NCI-H1417 treated with DMSO at 0.1 percent for 48 hours (cell line): ENCODE measurements at regions not wholly inside any gene's neighbourhood (a gene's known extent, or its start where the extent isn't known, plus 50 kb on each side); places are given as distances from the start of the nearest gene placed in this dataset.
"Not testable (repeated sequence)": the region's sequence is repeated elsewhere in the genome, so short reads cannot be mapped to it uniquely, and the experiment has no call there.

Source experiments
- DNase-seq: peaks from one replicate; lab custom pipeline; 2025; lab: John Stamatoyannopoulos, UW

DNA sequence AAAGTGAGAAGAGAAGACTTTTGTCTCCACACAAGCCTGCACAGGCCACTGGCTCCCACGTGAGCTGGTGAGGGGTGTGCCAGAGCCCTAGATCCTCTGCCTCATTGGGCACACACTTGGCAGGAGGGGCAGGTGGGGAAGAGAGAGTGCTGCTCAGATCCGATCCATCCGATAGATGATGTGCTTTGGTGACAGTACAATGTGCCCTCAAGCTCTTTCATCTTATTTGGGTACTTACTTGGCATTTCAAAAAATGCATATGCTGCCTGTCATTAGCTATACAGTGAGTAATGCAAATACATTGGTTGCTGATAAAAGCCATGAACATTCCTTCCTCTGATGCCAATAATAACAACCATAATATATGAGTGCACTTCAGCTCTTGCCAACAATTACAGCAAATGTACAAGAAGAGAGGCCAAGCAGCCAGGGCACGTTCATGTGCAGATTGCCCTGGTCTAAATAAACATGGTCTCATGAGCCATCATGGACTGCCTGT is 255.3 kb downstream of the VAPA start:
- no peak for DNase-seq

DNA sequence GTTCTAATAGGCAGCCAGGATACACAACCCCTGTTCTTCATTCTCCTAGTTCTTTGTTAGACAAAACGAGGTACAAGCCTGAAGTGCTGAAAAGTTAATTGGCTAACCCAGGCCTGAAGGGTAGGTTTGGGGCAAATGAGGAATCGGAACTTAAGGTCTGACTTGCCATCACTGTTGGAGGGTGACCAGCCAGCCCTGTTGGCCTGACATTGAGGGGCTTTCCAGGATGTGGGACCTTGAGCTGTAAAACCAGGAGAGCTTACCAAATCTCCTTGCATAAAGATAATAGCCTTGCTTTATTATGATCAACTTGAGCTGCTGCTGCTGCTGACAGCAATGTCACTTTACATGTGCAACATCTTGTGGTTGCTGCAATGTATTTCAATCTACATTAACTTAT is 256.0 kb downstream of the VAPA start:
- no peak for DNase-seq

- no peak for DNase-seq
These were observed 256.6 kb downstream of the VAPA start for GRCh38 chr18:10170375-10170774.

DNA sequence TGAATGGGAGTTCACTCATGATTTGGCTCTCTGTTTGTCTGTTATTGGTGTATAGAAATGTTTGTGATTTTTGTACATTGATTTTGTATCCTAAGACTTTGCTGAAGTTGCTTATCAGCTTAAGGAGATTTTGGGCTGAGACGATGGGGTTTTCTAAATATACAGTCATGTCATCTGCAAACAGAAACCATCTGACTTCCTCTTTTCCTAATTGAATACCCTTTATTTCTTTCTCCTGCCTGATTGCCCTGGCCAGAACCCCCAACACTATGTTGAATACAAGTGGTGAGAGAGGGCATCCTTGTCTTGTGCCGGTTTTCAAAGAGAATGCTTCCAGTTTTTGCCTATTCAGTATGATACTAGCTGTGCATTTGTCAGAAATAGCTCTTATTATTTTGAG is 261.5 kb downstream of the VAPA start:
- DNase-seq = not testable (repeated sequence)

DNA sequence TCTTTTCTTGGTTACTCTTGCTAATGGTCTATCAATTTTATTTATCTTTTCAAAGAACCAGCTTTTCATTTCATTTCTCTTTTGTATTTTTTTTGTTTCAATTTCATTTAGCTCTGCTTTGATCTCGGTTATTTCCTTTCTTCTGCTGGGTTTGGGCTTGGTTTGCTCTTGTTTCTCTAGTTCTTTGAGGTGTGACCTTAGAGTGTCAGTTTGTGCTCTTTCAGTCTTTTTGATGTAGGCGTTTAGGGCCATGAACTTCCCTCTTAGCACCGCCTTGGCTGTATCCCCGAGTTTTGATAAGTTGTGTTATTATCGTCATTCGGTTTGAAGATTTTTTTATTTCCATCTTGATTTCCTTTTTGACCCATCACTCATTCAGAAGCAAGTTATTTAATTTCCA is 265.5 kb downstream of the VAPA start:
- not testable (repeated sequence) for DNase-seq

DNA sequence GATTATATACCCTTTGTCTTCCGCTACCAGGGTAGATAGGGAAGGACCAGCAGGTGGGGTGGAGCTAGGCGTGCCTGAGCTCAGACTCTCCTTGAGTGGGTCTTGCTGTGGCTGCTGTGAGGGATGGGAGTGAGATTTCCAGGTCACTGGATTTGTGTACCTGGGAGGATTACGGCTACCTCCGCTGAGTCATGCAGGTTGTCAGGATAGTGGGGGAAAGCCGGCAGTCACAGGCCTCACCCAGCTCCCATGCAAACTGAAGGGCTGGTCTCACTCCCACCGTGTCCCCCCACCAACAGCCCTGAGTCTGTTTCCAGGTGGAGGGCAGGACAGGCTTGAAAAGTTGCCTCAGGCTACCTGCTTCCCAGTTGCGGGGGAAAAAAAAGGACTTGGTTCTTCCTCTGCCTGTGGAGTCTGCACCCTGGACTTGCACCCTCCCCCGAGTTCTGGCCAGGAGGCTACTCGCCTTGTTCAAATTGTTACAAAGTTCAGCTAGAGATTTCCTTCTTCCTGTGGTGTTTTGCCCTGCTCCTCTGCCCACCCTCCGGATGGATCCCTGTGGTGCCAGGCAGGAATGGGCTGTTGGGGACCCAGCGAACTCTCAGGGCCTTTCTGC is 268.3 kb downstream of the VAPA start:
- no peak for DNase-seq

DNA sequence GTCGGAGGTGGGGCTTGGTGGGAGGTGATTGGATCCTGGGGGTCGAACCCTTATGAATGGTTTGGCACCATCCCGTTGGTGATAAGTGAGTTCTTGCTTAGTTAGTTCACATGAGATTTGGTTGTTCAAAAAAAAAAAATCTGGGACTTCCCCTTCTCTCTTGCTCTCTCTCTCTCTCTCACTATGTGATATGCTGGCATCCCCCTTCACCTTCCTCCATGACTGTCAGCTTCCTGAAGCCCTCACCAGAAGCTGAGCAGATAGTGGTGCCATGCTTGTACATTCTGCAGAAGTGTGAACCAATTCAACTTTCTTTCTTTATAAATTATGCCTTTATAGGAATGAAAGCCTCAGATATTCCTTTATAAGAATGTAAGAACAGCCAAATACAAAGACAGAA is 269.7 kb upstream of the APCDD1 start:
- no peak for DNase-seq

GRCh38 chr18:10188971-10189810 is 265.2 kb upstream of the APCDD1 start:
- no peak for DNase-seq

- DNase-seq = no peak
These were observed 263.9 kb upstream of the APCDD1 start for GRCh38 chr18:10190564-10190963.

DNA sequence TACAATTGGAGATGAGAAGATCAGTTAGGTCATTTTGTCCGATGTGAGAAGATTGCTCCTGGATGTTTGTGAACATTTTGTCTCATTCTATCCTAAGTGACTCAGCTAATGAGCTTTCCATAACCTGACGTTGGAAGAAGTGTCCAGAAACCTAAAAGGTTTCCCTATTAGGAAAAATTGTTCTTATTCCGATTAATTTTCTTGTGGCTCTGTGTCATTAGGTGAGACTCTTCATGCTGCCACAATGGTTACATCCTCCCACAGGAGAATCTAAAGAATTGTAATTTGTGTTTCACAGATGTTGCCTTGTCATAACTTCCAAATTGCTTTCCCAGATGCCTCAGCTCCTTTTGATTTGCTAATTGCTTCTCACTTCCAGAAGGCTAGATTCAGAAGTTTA is 261.0 kb upstream of the APCDD1 start:
- DNase-seq = no peak

GRCh38 chr18:10194592-10194991 is 259.8 kb upstream of the APCDD1 start:
- DNase-seq = no peak

- no peak for DNase-seq
These were observed 258.9 kb upstream of the APCDD1 start for GRCh38 chr18:10195529-10195928.

DNA sequence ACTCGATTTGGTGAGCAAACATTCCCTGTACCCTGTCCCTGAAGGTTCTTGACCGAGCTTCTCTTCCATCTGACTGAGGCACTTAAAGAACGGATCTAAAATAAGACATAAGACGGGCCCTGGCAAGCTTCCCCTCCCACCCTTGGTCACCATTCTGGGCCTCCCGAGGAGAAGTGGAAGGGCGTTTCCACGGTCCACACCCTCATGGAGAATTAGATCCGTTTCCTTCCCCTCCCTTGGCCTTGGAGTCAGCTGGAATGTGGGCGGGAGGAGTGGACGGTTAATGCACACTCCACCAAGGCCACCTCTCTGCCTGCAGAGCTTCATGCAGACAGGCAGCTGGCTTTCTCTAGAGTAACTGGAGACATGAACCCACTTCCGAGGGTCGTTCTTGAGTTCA is 257.3 kb upstream of the APCDD1 start:
- DNase-seq = no peak

GRCh38 chr18:10201226-10201625 is 253.2 kb upstream of the APCDD1 start:
- no peak for DNase-seq

DNA sequence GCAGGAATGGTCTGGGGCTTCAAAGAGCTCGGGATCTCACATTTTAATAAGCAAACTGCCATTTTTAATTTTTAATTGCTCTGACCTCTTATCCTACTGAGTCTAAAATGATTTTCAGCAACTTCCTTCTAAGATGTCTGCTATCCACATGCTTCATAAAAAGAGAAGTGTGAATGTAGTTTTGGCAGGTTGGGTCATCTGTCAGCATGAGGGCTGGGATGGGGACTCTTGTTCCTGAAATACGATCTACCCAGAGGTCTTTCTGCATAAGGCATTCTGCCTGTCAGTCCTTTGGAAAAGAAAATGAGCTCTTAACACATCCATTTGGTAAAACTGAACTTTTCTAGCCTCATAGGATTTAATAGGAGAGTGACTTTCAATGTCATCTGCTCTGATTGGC is 252.8 kb upstream of the APCDD1 start:
- no peak for DNase-seq

DNA sequence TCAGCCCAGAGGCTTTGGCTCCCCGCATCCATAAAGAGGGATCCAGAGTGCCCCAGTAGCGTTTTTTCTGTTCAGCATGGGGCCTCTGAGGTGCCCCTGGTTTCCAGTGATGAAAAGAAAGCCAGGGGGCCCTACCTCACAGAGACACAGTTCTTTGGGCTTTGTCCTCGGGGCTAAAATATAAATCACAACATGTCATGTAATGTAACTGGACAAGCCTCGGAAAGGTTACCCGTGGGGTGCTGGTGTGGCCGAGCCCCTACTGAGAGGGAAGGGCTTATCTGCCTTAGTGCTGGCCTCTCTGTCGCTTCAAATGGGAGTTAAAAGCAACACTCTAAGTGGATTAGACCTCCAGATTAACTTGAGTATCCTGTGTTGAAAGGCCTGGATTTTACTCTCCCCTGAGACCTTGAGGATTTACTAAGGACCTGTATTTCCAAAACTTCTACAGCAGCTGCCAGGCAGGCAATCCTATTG is 251.6 kb upstream of the APCDD1 start:
- no peak for DNase-seq

DNA sequence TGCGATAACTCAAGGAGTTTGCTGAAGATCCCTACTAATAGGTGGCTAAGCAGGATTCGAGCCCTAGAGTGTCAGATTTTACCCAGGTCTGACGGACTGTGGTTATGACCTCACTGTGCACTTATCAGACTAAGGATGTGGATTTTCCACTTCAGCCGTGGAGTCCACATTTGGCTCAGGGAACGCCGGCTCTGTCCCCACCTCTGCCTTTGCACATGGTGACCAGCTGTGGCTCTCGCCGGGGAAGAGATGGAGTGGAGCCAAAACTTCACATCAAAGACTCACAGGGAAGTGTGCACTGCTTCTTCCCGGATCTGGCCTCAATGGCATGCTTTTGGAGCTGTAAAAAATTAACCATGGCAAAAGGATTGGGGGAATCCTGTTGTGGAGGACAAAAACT is 249.3 kb upstream of the APCDD1 start:
- DNase-seq = no peak

DNA sequence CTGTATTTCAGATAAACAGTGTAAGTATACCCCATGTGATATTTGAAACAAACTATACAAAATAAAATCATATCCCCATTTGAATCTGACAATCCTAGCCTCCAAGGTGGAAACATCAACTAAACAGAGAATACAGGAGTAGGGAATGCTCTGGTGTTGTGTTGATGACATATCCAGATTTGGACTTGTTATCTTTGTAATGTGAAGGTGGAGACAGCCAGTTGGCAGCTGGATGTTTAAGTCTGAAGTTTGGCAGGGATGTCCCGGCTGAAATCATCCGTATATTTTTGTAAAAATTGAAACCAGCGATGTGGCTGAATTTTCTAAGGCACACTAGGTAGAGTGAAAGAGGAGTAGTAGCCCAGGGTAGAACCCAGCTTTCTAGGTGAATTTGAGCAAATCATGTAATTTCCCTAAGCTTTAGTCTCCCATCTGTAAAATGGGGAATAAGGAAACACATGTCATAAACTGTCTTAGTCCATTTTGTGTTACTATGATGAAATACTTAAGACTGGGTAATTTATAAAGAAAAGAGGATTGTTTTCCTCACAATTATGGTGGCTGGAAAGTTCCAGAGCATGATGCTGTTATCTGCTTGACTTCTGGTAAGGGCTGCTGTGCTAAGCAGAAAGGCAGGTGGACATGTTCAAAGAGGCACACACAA is 246.6 kb upstream of the APCDD1 start:
- DNase-seq = no peak

DNA sequence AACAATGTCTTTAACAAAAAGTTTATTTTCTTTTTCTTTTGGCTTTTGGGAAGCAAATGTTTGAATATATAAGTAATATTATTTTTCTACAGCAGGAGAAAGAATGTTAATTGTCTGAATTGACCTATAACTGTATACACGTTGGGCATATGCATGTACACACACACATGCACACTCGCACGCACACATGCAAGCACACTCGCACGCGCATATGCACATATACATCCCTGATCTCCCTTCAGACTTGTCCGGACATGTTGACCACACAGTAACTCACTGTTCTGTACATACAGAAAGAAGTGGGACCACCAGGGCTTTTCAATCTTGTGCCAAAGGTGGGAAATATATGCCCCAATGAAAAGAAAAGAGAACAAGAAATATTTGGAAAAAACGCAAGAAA is 245.1 kb upstream of the APCDD1 start:
- DNase-seq = no peak

GRCh38 chr18:10210057-10210633 is 244.3 kb upstream of the APCDD1 start:
- DNase-seq = no peak

- DNase-seq = peak; percentile 15
These were observed 240.9 kb upstream of the APCDD1 start for GRCh38 chr18:10213526-10213925.

DNA sequence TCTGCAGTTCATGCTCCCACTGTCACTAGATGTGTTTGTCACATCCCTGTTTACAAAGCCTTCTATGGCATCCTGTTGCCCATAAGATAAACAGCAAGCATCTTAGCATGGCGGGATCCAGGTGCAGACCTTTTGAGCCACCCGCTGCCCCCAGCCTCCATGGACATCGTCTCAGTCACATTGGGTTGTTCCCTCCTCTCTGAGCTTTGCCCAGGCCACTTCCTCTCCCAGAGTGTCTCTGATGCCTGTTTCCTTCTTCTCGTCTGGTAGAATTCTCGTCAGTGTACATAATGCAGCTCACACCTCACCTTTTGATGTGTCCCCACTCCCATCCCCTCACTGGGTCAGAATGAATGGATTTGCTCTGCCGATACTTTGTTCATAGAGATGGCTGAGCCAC is 239.0 kb upstream of the APCDD1 start:
- no peak for DNase-seq

DNA sequence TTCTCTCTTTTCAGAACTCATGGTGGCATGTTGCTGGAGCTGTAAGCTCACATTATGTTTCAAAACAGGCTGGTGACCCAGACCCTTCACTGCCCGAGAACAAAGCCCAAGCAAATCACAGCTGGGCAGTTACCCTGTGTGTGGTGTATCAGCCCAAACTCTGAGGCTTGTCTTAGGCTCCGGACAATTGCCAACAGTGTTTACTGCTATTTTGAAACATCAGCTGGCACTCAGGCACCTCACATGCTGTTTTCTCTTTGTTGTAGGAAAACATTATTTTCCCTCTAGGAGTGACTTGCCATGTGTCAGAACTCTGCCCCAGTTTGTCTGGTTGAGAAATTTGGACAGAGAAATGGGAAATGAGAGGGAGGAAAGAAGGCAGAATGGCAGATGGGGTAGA is 237.6 kb upstream of the APCDD1 start:
- no peak for DNase-seq
